WTC11 (cell line): ENCODE measurements at regions not wholly inside any gene's neighbourhood (a gene's known extent, or its start where the extent isn't known, plus 50 kb on each side); places are given as distances from the start of the nearest gene placed in this dataset.

Experiments used
- ATAC-seq: fragments of 200-7000 bp; cut with Tn5 transposase; 2 replicates; pipeline ENCODE4 v1.10.0; 2021; ENCODE audit warnings: mild to moderate bottlenecking, moderate library complexity
- CTCF ChIA-PET: fragments of 300-600 bp; sonication (Branson Sonifier 250); formaldehyde crosslinking; loops from one replicate; lab custom pipeline; 2021; ENCODE audit warnings: antibody characterized with exemption; lab: Charles Lee
- POLR2A ChIA-PET: fragments of 350-600 bp; sonication (Branson Sonifier 250); formaldehyde crosslinking; loops from one replicate; lab custom pipeline; 2021; ENCODE audit warnings: antibody characterized with exemption; lab: Charles Lee
- DNase-seq: peaks from one replicate; pipeline ENCODE4 v3.0.0; 2021; ENCODE audit warnings: low spot score
- H3K27ac Mint-ChIP-seq: 2 replicates; pipeline ENCODE4 v1.8.0; 2021; ENCODE audit warnings: mixed read lengths
- H3K27me3 Mint-ChIP-seq: 2 replicates; pipeline ENCODE4 v1.8.0; 2021; ENCODE audit warnings: low read depth, mild to moderate bottlenecking, moderate library complexity, mixed read lengths
- H3K36me3 Mint-ChIP-seq: 2 replicates; pipeline ENCODE4 v1.8.0; 2021; ENCODE audit warnings: mixed read lengths
- H3K4me1 Mint-ChIP-seq: 2 replicates; pipeline ENCODE4 v1.8.0; 2022; ENCODE audit warnings: mixed read lengths
- H3K4me3 Mint-ChIP-seq: 2 replicates; pipeline ENCODE4 v1.8.0; 2021; ENCODE audit warnings: mild to moderate bottlenecking, moderate library complexity, mixed read lengths
- H3K9me3 Mint-ChIP-seq: 2 replicates; pipeline ENCODE4 v1.8.0; 2021; ENCODE audit warnings: mixed read lengths
- AFF4 ChIP-seq: sonication (generic); formaldehyde crosslinking; IDR thresholded peaks from 2 replicates; pipeline ENCODE4 v1.8.1; 2023; ENCODE audit warnings: mild to moderate bottlenecking, missing genetic modification reagents, borderline replicate concordance
- E2F4 ChIP-seq: sonication (generic); formaldehyde crosslinking; IDR thresholded peaks from 2 replicates; pipeline ENCODE4 v1.8.1; 2022; ENCODE audit warnings: low read depth, mild to moderate bottlenecking, moderate library complexity, missing genetic modification reagents, borderline replicate concordance
- E2F5 ChIP-seq: sonication (generic); formaldehyde crosslinking; IDR thresholded peaks from 2 replicates; pipeline ENCODE4 v1.8.1; 2022; ENCODE audit warnings: mild to moderate bottlenecking, moderate library complexity, missing genetic modification reagents
- EMX1 ChIP-seq: fragments of 250-450 bp; sonication (Bioruptor Pico); IDR thresholded peaks from 2 replicates; pipeline ENCODE4 v1.8.0; 2021; ENCODE audit warnings: mild to moderate bottlenecking
- IRF2 ChIP-seq: sonication (generic); formaldehyde crosslinking; IDR thresholded peaks from 2 replicates; pipeline ENCODE4 v1.8.0; 2022; ENCODE audit warnings: low read depth, missing genetic modification reagents, borderline replicate concordance
- JUN ChIP-seq: sonication (generic); formaldehyde crosslinking; IDR thresholded peaks from 2 replicates; pipeline ENCODE4 v1.8.0; 2023; ENCODE audit warnings: mild to moderate bottlenecking, missing genetic modification reagents
- KAT7 ChIP-seq: sonication (generic); formaldehyde crosslinking; IDR thresholded peaks from 2 replicates; pipeline ENCODE4 v1.8.1; 2023; ENCODE audit warnings: missing genetic modification reagents, mild to moderate bottlenecking, borderline replicate concordance
- MYBL2 ChIP-seq: sonication (generic); formaldehyde crosslinking; IDR thresholded peaks from 2 replicates; pipeline ENCODE4 v1.8.1; 2023; ENCODE audit warnings: mild to moderate bottlenecking, moderate library complexity, missing genetic modification reagents
- PRDM15 ChIP-seq: sonication (generic); formaldehyde crosslinking; IDR thresholded peaks from 2 replicates; pipeline ENCODE4 v1.8.0; 2022; ENCODE audit warnings: missing genetic modification reagents
- SMAD3 ChIP-seq: sonication (generic); formaldehyde crosslinking; IDR thresholded peaks from 2 replicates; pipeline ENCODE4 v1.8.0; 2022; ENCODE audit warnings: missing genetic modification reagents, mild to moderate bottlenecking, borderline replicate concordance
- SOX15 ChIP-seq: fragments of 250-450 bp; sonication (Bioruptor Pico); IDR thresholded peaks from 2 replicates; pipeline ENCODE4 v1.9.0; 2021; ENCODE audit warnings: mild to moderate bottlenecking
- ZMAT4 ChIP-seq: fragments of 250-450 bp; sonication (Bioruptor Pico); IDR thresholded peaks from 2 replicates; pipeline ENCODE4 v1.9.0; 2021; ENCODE audit warnings: mild to moderate bottlenecking
- ZNF423 ChIP-seq: fragments of 250-450 bp; sonication (Bioruptor Pico); IDR thresholded peaks from 2 replicates; pipeline ENCODE4 v2.1.2; 2022; ENCODE audit warnings: mild to moderate bottlenecking, moderate library complexity
- ZNF425 ChIP-seq: fragments of 250-450 bp; sonication (Bioruptor Pico); conservative IDR thresholded peaks from 2 replicates; pipeline ENCODE4 v1.9.0; 2021; ENCODE audit warnings: mild to moderate bottlenecking
- ZSCAN18 ChIP-seq: fragments of 250-450 bp; sonication (Bioruptor Pico); IDR thresholded peaks from 2 replicates; pipeline ENCODE4 v2.1.2; 2022; ENCODE audit warnings: mild to moderate bottlenecking, moderate library complexity

- CTCF ChIA-PET, result no interaction called here
- H3K27me3 Mint-ChIP-seq, result peaks cover 38% of the 10 kb centered on the region
- POLR2A ChIA-PET, result no interaction called here
- H3K4me1 Mint-ChIP-seq, result peaks cover 14% of the 10 kb centered on the region
- H3K9me3 Mint-ChIP-seq, result no peaks in the 10 kb centered on the region
- no peaks in the 10 kb centered on the region for H3K36me3 Mint-ChIP-seq
- H3K27ac Mint-ChIP-seq, result no peak overlapping the region
- TF ChIP-seq MYBL2 (CRISPR knock-in tag) (no peak), KAT7 (CRISPR knock-in tag) (no peak), EMX1 (no peak), ZNF423 (no peak), ZMAT4 (CRISPR knock-in tag) (no peak), IRF2 (no peak), JUN (CRISPR knock-in tag) (no peak), AFF4 (CRISPR knock-in tag) (no peak), SOX15 (CRISPR knock-in tag) (no peak), E2F5 (CRISPR knock-in tag) (no peak), ZNF425 (CRISPR knock-in tag) (no peak), PRDM15 (no peak), ZSCAN18 (CRISPR knock-in tag) (no peak), SMAD3 (CRISPR knock-in tag) (no peak), E2F4 (CRISPR knock-in tag) (no peak)
- TF ChIP-seq, all 79 proteins: peak for 0
- no peak for ATAC-seq
- no peak overlapping the region for H3K4me3 Mint-ChIP-seq
- DNase-seq, result no peak
These were observed 621.6 kb downstream of the CCER1 start for GRCh38 chr12:90333424-90333823.
